ENCODE measurements at regions not wholly inside any gene's neighbourhood (a gene's known extent, or its start where the extent isn't known, plus 50 kb on each side); places are given as distances from the start of the nearest gene placed in this dataset.

GRCh38 chr5:163855754-163856153, 350.3 kb downstream of the MAT2B start:
- TF ChIP-seq, protein P1, sequence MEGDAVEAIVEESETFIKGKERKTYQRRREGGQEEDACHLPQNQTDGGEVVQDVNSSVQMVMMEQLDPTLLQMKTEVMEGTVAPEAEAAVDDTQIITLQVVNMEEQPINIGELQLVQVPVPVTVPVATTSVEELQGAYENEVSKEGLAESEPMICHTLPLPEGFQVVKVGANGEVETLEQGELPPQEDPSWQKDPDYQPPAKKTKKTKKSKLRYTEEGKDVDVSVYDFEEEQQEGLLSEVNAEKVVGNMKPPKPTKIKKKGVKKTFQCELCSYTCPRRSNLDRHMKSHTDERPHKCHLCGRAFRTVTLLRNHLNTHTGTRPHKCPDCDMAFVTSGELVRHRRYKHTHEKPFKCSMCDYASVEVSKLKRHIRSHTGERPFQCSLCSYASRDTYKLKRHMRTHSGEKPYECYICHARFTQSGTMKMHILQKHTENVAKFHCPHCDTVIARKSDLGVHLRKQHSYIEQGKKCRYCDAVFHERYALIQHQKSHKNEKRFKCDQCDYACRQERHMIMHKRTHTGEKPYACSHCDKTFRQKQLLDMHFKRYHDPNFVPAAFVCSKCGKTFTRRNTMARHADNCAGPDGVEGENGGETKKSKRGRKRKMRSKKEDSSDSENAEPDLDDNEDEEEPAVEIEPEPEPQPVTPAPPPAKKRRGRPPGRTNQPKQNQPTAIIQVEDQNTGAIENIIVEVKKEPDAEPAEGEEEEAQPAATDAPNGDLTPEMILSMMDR (IDR thresholded peaks at IDR 0.05) = no peak
- H3K4me1 Mint-ChIP-seq (ENCODE audit: low read depth) = no peaks in the 10 kb centered on the region
- H3K4me3 Mint-ChIP-seq (ENCODE audit: unreplicated experiment) = no peak overlapping the region
- H3K27me3 Mint-ChIP-seq (ENCODE audit: low read depth) = peaks cover 2% of the 10 kb centered on the region
- peaks cover 43% of the 10 kb centered on the region for H3K9me3 Mint-ChIP-seq (ENCODE audit: low read depth)
- no peaks in the 10 kb centered on the region for H3K36me3 Mint-ChIP-seq (ENCODE audit: low read depth)
- no peak overlapping the region for H3K27ac Mint-ChIP-seq (ENCODE audit: unreplicated experiment)
- DNase-seq (ENCODE audit: low spot score) = no peak

DNA sequence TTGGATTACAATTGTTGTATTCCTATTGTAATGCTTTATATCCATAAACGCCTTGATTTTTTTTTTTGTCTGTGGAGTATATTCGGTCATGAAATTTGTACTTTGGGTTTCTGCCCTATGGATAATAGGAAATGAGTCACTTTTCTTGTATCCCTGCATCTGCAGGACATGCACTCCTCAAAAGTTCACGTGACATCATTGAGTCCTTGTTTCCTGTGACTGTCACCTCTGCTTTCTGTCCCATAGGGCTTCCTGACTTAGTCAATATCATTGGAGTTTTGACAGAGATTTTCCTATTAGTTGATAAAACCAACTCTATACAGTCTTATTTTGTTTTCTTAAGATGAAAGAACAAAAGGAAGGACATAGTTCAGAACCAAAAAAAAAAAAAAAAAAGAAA, 356.3 kb downstream of the MAT2B start:
- no peak overlapping the region for H3K4me3 Mint-ChIP-seq (ENCODE audit: unreplicated experiment)
- no peak for DNase-seq (ENCODE audit: low spot score)
- TF ChIP-seq, protein P1 (IDR thresholded peaks at IDR 0.05) = no peak
- no peaks in the 10 kb centered on the region for H3K4me1 Mint-ChIP-seq (ENCODE audit: low read depth)
- no peaks in the 10 kb centered on the region for H3K36me3 Mint-ChIP-seq (ENCODE audit: low read depth)
- H3K27me3 Mint-ChIP-seq (ENCODE audit: low read depth) = no peaks in the 10 kb centered on the region
- no peak overlapping the region for H3K27ac Mint-ChIP-seq (ENCODE audit: unreplicated experiment)
- H3K9me3 Mint-ChIP-seq (ENCODE audit: low read depth) = peaks cover 7% of the 10 kb centered on the region

- Mint-ChIP-seq H3K4me3 (ENCODE audit: unreplicated experiment) (no peak overlapping the region), H3K9me3 (ENCODE audit: low read depth) (no peaks in the 10 kb centered on the region), H3K36me3 (ENCODE audit: low read depth) (no peaks in the 10 kb centered on the region), H3K27ac (ENCODE audit: unreplicated experiment) (no peak overlapping the region), H3K27me3 (ENCODE audit: low read depth) (peaks cover 2% of the 10 kb centered on the region), H3K4me1 (ENCODE audit: low read depth) (peaks cover 11% of the 10 kb centered on the region)
- TF ChIP-seq, protein P1 (IDR thresholded peaks at IDR 0.05) = no peak
- DNase-seq (ENCODE audit: low spot score) = no peak
Measured at GRCh38 chr5:163867324-163867723, 361.9 kb downstream of the MAT2B start.

DNA sequence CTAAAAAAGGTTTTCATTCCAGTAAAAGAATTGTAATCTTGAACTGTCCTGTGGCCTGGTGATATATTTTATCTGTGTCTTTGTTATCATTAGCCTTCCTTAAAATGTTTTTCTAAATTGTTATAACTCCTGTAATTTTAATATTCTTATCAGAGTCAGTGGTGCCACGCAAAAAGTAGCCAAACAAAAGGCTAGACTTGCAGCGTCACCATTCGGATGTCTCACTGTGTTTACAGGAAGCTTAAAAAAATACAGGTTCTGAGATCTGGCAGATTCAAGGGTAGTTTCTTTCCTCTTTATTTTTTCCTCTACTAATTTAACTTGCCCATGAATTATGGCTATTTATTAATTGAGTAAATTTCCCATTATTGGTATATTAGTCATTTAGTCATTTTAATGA, 362.3 kb downstream of the MAT2B start:
- Mint-ChIP-seq H3K9me3 (ENCODE audit: low read depth) (no peaks in the 10 kb centered on the region), H3K36me3 (ENCODE audit: low read depth) (no peaks in the 10 kb centered on the region), H3K4me3 (ENCODE audit: unreplicated experiment) (no peak overlapping the region), H3K27me3 (ENCODE audit: low read depth) (peaks cover 2% of the 10 kb centered on the region), H3K4me1 (ENCODE audit: low read depth) (peaks cover 11% of the 10 kb centered on the region), H3K27ac (ENCODE audit: unreplicated experiment) (no peak overlapping the region)
- TF ChIP-seq, protein P1 (IDR thresholded peaks at IDR 0.05) = no peak
- DNase-seq (ENCODE audit: low spot score) = no peak

DNA sequence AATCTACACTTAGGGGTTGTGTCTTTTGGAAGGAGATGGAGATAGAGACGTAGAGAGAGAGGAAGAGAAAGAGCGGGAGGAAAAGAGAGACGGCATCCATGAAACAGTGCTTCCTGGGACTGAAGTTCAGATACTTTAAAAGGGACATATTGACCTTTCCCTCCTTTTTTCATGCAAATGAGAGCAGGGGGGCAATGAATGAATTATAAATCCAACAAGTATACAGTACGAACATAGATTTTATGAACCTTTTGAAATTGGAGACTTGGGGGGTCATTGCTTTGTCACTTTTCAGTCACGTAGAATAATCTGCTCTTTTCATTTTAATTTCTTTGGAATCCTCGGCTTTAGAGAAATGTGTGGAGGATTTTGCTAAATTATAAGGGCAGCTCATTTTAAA, 364.2 kb downstream of the MAT2B start:
- Mint-ChIP-seq H3K4me3 (ENCODE audit: unreplicated experiment) (no peak overlapping the region), H3K4me1 (ENCODE audit: low read depth) (peaks cover 11% of the 10 kb centered on the region), H3K36me3 (ENCODE audit: low read depth) (no peaks in the 10 kb centered on the region), H3K27ac (ENCODE audit: unreplicated experiment) (no peak overlapping the region), H3K9me3 (ENCODE audit: low read depth) (no peaks in the 10 kb centered on the region), H3K27me3 (ENCODE audit: low read depth) (peaks cover 2% of the 10 kb centered on the region)
- TF ChIP-seq, protein P1 (IDR thresholded peaks at IDR 0.05) = no peak
- no peak for DNase-seq (ENCODE audit: low spot score)
